HG03280 (cell line): ENCODE measurements at regions not wholly inside any gene's neighbourhood (a gene's known extent, or its start where the extent isn't known, plus 50 kb on each side); places are given as distances from the start of the nearest gene placed in this dataset.

Source experiments
- ATAC-seq: cut with Tn5 transposase; IDR thresholded peaks from one replicate; pipeline ENCODE4 v1.9.1; 2021; ENCODE audit warnings: mild to moderate bottlenecking, moderate library complexity; ENCODE audit not compliant: unreplicated experiment

DNA sequence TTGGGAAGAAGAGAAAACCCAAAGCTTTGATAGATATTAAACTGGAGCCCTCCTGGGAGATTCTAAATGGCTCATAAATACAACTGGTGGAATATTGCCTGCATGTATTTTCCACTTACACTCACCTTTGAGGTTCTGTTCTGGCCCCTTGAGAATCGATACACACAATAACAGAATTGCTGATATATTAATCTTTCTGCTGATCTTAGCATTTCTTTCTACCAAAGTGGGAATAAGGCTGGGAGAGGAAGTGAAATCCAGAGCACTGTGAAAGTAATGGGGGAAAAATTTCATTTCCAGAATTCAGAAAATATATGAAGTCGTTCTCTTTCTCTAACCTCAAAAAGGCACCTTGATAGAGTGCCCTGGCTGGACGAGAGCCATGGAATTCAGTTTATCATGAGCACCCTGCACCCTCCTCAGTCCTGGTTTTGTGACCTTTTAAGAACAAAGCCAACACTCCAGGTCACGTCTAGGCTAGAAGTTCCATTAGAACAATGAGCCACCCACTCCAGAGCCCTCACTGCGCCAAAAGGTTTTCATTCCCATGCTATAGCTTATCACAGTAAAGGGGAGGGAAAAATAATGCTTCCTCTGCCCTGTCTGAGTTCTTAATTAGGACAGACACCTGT lies 244.5 kb downstream of the CD83 start:
- ATAC-seq, result no peak

DNA sequence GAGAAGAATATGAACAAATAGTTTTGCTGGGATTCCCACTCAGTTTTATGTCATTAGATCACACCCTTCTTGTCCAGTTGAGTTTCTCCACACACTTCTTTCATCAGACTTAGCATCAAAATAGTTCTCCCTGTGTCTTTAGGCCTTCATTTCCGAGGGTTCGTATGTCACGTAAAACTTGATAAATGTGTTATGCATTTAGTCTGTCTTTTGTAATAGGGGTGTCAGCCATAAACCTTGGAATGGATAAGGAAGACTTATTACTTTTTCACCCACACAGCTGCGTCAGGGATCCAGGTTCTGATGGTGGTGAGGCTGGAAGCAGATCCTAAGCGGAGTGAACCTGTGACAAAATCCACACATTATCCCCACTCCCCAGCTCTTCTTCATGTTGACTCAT lies 246.8 kb downstream of the CD83 start:
- no peak for ATAC-seq

DNA sequence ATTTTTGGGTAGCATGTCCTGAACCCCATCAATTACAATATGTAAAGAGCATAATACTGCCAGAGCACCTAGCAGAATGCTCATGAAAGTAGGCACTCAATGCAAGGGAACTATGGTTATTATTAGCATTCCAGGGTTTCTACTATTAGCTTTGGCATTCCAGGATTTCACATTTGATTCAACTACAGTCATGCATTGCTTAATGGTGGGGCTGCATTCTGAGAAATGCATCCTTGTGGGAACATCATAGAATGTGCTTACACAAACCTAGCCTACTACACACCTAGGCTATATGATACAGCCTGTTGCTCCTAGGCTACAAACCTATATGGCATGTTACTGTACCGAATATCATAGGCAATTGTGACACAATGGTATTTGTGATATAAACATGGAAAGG lies 247.8 kb downstream of the CD83 start:
- no peak for ATAC-seq

DNA sequence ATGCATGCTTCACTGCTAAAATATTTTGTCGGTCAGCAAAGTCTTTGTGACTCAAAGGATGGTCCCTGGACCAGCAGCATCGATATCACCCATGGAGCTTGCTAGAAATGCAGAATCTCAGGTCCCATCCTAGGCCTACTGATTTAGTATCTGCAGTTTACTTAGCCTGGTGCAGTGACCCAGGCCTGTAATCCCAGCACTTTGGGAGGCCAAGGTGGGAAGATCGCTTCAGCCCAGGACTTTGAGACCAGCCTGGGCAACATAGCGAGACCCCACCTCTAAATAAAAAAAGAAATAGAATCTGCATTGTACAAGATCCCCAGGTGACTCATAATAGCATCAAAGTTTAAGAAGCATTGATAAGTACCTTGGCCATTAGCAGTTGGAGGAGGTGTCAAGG lies 248.7 kb downstream of the CD83 start:
- ATAC-seq, result no peak

DNA sequence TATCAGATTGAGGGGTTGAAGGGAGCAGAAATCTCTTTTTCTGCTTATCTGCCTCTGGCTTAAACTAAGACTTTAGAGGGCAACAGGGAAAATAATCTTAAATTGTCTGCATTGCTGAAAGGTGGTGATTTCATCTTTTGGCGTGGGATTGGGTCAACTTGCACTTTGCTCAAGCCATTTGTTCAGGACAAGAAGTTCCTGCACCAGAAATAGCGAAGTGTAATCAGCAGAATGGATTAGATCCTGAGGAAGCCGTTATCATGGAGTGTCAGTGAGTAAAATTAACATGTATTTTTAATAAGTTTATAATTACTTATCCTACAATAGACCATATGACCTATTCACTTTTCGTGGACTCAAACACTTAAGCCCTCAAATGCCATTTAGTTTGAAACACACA lies 249.3 kb downstream of the CD83 start:
- ATAC-seq, result no peak

DNA sequence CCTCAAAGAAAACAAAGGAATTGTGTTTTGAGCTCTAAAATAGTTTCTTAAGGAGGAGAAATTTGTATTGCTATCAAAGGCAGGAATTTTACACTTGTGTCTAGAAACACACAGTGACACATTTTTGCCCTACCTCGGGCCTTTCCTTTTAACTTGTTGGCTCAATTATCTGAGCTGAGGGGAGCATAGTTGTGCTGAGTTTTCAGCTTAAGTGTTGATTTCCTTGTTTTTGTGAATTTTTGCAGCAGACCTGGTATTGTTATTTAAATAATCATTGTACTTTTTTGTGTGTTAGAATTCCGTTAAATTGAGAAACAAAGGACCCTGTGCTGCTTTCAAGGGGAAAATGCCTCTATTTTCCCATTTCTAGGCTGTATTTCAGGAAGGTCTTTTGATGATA lies 249.7 kb downstream of the CD83 start:
- ATAC-seq, result no peak

DNA sequence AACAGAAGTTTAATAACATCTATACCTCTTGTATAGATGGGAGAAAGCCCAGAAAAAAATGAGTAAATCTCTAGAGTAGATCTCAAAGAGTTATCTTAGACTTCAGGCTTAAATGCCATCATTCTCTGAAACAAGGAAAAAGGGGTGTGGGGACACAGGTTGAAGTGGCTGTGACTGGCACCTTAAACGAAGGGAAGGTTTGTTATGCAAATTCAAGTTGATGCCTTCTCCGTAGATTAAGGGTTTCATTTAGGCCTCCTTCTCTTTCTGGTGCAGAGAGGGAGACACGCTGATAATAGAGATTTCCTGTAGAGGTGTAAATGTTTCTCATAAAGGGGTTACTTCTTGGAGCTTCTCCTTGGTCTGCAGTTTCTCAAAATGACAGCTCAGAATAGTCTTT lies 252.1 kb downstream of the CD83 start:
- ATAC-seq, result no peak

DNA sequence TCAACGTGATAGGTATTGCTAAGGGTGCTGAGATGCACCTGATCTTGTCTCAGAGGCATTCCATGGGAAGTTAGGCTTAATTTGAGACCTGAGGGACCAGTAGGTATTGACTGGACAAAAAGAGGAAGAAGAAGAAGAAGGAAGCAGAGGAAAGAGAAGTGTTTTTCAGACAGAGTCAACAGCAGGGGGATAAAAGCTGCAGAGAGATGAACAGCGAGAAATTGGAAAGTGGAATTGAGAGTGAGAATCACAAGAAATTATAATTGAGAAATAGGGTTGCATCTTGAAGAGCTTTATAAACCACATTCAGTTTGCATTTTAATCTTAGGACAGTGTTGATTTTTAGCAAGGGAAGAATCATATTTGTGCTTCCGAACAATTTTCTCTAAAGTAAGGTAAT lies 254.0 kb downstream of the CD83 start:
- no peak for ATAC-seq

DNA sequence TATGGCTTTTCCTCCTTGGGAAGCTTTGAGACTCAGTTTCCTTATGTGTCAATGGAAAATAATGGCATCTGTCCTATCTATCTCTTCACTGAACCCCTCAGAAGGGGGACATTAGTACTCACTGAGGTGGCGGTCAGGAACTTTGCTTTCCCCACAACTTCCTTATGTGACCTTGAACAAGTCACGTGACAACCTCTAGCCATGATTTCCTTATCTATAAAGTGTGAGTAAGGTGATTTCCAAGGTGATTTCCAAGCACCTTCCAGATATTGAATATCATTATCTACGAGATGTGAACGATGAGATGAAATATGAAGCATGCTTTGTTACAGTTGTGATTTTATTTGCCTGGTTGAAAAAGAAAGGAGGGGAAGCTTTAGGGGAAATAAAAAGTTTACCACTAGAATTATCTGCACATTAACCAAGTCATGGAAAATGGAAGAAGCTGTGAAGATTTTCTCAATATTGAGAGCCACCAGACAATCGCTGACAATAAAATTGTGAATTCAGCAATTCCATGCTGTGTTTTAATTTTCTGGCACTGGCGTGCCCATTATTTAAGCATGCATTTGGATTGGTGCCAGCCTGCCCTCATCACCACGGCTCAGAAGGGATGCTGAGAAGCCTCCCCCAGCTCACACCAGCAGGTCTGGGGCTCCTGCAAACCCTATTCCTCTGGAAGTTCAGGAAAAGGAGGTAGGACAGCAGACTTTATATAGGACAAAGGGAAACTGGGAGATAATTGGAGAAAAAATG lies 255.3 kb downstream of the CD83 start:
- no peak for ATAC-seq

DNA sequence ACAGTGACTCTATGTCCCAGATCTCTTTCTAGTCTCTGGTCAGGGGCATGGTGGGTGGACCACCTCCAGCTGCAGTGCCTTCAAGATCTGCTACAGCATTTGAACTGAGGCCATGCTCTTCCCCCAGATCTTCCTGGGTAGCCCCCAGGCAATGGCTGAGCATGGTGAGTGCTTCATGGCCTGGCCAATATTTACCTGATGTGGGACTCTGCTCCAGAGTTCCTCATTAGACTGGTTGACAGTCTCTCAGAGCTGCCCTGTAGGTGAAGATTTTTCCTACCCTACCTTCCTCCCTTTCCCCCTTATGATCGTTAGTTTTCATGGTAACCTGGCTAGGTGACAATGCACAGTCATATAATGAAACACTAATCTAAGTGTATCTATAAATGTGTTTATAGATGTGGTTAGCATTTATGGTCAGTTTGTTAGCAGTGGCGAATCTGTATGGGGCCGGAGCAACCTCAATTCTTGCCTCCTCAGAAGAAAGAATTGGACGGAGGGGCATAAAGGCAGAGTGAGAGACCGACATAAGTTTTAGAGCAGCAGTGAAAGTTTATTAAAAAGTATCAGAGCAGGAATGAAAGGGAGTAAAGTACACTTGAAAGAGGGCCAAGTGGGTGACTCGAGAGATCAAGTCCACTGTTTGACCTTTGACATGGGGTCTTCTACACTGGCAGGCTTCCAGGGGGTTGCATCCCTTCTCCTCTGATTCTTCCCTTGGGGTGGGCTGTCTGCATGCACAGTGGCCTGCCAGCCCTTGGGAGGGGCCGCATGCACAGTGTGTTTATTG lies 256.3 kb downstream of the CD83 start:
- ATAC-seq, result no peak

DNA sequence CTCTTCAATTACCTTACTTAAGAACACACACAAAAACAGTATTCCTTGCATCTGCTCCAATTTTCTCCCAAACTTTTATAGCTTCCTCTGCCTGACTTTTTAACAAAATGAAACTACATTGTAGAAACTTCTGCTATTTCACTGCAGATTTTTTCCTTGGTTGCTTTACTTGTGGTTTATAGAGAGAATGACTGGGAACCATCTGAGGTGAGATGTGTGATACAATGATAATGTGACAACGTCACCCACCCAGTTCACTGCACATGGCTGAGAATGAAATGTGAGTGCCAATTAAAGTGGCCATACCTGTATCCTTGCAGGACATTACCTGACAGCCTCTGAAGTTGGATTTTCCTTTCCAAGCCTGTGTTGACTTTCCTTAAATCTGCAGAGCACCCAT lies 258.4 kb downstream of the CD83 start:
- ATAC-seq, result no peak

DNA sequence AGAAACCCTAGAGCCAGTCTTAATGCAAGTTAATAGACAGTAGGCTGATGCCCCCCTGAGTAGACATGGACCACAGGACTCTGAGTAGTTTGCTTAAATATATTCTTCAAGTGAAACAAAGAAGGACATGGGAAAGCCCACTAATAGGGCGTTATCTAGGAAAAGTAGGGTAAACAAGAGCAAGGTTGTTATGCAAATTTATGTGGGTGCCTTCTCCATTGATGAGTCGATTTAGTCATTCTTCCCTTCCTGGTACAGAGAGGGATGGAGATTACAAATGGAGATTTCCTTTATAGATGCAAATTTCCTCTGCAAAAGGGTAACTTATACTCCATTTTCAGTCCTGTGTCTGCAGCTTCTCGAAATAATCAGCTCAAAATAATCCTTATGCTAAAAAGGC lies 262.0 kb downstream of the CD83 start:
- ATAC-seq, result no peak

DNA sequence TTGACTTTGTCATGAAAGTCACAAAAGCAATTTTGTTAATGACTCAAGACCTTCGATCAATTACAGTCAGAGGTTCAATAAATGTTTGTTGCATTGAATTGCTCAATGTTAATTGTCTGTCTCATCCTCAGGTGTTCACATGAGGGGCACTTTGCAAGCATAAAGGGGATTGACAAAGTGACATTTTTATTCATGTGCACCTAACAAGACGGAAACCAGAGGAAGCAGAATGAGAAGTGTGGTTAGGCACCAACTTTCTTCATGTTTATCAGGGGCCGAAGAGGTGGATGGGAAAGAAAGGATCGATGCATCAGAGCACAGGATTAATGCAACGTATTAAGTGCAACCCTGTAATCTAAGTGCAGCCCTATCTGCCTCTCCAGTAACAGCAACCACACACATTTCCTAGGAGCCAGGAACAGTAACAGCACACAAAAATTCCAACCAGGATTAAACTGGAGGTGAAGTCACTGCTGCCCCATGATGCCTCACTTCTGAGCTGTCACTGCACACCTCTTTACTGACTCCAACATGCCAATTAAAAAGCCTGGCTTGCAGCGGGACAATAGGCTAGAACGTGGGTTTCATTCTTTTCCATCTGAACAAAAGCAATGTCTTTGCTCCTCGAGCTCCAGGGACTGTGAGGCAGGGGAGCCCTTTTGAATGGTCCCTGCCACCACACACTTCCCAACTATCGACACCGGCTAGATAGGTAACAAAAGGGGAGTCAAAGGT lies 262.7 kb downstream of the CD83 start:
- ATAC-seq, result no peak

DNA sequence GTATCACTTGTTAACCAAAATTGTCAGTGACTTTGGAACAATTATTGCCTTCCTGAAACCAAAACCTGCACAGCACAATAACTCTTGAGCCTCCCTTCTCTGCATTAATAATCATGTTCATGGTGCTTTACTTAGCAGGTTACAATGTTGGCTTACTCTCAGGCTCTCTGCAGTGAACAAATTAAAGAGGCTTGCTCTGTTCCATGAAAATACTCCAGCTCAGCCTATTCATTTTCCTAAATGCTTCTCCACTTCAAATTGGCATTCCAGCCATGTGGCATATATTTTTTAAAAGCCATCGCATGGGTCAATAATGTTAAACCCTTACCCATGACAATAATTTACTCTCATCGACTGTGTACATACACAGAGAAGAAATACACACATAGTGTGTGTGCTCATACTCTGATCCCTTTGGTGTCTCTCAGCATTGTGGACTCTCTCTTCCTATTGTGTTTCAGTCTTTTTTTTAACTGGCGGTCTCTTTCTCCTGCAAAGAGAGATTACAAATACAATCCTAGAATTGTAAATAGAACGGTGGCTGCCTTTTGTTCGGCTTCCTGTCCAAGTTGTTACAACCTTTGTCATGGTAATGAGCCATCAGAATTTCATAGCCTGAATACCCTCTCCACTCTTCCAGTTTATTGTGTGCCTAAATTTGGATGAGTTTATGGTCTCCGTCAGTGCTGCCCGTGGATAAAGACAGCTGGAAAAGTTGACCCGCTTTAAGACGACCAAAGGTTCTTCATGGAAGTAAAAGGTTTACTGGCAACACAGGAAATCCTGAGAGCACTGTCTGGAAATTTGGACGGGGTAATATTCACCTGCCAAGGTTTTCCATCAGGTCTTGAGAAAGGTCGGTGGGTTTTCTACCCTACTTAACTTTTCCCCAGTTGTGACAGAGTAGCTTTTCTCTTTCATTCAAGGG lies 263.6 kb downstream of the CD83 start:
- no peak for ATAC-seq

DNA sequence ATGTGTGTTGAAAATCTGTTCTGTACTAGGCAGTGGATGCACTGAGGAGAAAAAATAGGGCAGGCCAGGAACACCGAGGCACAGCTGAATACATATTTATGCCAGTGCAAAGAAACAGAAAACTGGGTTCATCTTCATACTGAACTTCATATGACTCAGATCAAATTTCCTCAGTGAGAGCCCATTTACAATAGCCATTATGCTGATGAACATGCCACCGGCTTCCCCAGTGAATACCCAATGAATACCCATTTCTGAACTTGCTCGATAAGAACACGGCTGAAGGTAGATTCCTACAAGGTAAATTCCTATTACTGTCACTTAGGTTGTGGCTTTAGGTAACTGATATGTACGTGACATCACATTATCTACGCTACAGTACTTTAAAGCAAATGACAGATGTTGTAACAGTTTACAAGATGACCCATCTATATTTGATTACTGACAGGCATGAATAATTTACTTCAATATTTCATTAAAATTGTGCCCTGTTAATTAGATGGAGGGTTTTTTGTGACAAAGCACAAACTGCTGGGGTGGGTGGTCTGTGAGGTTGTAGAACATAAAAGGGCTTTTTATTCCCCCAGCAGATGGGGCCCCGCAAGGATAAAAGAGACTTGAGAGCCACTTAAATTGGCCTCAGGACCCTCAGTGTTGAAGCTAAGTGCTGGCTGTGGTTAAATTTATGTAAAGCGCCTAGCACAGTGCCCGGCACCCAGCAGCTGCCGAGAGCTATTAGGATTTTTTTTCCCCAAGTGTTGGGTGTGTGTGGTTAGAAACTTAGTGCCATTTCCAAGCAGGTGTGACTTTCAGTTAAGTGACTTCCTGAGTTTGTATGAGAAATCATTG lies 264.5 kb downstream of the CD83 start:
- ATAC-seq, result no peak

DNA sequence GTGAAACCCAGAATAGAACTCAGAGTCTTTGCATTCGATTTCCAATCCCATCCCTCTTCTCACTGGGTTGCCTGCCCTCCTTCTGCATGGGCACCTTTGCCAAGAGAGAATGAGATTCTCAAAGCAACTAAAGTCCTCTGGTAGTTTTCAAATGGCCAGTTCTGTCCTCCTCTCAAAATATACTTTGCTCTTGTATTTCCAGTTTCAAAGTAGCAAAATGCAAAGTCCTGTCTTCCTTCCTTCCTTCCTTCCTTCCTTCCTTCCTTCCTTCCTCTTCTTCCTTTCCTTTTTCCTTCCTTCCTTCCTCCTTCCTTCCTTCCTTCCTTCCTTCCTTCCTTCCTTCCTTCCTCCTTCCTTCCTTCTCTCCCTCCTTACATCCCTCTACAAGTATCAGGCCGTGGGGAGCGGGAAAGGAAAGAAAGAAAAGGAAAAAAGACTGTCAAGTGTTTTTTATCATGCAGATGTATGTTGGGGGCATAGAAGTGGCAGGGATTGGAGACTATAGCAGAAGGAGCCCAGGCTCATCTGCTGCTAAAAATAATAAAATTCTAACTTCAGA lies 265.2 kb downstream of the CD83 start:
- ATAC-seq, result no peak

DNA sequence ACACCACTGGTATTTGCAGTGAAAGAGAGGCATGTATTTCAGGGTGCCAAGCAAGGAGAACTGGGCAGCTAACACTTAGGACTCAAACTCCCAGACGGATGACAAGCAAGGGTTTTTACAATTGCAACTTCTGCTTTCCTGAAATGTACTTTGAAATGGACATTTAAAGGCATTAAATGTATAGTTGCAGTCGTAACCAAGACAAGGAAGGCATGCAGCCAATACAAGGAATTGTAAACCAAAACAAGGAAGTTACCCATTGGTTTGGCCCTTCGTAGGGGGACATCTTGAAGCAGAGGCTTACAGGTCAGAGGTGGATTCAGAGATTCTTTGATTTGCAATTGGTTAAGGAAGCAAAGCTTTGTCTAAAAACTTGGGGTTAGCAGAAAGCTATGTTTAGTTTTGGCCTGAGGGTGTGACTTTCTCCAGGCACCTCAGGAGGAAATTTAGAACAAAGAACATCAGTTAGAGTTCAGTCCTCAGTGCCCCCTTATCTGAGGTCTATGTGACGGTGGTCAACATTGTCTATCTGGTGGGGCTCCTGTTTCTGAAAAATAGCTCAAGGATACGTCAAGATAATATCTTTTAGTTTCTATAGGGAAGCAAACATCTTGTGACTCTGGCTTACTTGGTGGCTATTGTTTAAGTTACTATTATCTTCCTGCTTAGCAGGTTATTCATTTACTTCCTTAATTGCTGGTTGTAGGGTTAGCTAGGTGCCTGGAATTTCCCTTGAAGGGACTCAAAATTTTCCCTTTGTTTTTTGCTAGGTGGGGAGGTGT lies 266.0 kb downstream of the CD83 start:
- ATAC-seq, result no peak

DNA sequence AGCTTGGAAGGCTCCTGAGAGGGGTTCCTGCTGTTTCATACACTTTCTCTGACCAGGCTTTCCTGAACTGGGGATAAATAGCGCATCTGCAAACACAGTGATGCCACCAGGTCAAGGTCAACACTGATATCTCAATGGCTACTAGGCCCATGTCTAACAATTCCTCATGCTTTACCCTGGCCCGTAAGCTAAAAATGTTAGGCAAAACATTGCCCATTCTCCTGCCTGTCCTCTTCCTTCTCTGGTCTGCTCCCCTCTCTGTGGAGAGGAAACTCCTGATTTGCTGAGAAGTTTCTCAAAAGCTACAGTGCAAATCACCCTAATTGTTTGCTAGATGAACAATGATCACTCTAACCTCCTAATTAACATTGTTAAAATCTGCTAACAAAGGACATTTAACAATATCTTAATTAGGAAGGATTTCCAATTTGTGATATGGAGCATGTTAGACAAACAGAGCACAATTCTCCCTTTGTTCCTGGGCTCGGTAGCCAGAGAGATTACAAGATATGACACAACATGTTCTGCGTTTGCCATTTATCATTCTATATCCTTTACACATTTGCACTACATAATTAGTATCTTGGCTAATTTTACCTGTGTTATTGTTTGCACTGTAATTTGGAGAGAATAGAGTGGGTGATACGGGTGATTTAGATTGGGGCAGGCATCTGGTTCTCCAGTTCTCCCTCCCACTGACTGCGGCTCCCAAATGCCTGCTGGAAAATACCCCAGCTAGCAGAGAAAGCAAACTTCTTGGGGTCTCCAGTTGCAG lies 266.8 kb downstream of the CD83 start:
- no peak for ATAC-seq
